SKM-1 (cell line): ENCODE measurements at regions not wholly inside any gene's neighbourhood (a gene's known extent, or its start where the extent isn't known, plus 50 kb on each side); places are given as distances from the start of the nearest gene placed in this dataset.

Experiments
- DNase-seq: peaks from one replicate; lab custom pipeline; 2025; ENCODE audit not compliant: unreplicated experiment; lab: John Stamatoyannopoulos, UW

DNA sequence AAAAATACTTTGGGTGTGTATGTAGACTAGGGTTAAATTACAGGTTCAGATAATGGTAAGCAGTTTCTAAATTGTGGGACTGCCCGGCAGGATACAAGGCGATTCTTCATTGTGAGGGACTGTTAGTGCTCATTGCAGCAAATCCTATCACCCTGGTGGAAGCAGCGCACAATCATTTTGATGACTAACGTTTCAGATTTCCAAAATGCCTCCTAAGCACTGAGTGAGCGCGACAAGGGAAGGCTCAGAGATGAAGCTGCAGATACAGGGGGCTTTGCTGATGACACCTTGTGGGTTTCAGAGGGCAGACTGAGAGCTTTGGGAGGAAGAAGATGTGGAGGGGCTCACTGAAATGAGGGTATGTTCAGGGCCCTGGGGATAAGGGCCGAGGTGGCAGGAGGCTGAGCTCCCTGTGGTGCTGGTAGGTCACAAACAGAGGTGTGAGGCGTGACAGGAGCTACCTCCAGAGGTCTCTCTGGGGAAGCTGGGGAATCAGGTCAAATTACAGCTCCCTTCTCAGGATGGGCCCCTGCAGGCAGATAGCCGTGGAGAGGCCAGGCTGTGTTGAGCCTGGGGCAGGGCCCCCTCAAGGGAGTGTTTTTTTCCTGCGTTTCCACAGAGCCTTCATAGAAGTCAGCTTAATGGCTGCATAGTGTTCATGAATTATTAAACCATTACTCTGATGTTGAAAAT, 84.5 kb upstream of the FYN start:
- no peak for DNase-seq

DNA sequence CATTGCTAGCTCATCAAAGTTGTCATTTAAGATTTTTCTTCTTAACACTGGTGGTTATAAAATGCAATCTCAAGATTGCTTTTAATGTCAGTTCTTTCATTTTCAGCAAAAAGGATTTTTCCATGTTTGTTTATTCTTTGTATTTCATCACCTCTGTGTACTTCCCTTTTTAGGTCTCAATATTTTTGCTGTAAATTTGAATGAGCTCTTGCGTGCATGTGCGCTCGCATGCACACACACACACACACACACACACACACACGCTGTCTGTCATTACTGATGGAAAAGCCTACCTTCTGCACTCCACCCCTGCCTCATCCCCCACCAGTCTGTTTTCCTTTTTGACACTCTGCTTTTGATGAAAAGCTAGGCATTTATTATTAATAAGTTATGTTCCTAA, 85.3 kb upstream of the FYN start:
- no peak for DNase-seq

GRCh38 chr6:111959766-111960165, 86.5 kb upstream of the FYN start:
- no peak for DNase-seq

GRCh38 chr6:111967131-111967530, 86.8 kb upstream of the CCN6 start:
- DNase-seq, result no peak

GRCh38 chr6:111970426-111970825, 83.5 kb upstream of the CCN6 start:
- DNase-seq, result peak; percentile 76

- no peak for DNase-seq
Observed at GRCh38 chr6:111971181-111971841, 82.6 kb upstream of the CCN6 start.

DNA sequence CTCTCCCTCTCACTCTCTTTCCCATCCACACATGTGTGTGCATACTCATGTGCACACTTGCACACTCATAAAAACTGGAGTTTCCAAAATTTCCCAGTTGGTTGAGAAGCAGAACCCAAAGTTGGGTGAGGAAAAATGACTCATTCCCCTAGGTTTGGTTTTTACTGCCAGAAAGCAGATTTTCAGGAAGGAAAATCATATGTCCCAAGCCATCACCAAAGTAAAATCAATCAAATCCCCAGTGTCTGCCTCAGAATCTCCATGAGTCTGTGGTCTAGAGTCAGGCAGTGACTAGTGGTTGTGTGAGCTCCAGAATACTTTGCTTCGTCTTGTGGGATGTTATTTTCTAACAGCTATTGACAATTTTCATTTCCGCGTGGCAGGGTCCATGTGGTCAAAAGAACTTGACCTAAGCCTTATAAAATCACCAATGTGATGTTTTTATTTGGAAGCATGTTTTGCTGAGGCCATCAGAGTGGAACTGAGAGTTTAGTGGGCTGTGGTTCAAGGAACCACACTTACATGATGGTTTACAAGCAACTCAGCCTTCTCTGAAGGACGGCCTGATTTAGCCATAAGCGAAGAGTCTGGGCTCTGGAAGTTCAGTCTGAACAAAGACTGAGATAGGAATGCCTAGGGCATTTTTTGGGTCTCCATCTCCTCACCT, 81.9 kb upstream of the CCN6 start:
- no peak for DNase-seq

- DNase-seq, result no peak
Observed at GRCh38 chr6:111972745-111973117, 81.2 kb upstream of the CCN6 start.

DNA sequence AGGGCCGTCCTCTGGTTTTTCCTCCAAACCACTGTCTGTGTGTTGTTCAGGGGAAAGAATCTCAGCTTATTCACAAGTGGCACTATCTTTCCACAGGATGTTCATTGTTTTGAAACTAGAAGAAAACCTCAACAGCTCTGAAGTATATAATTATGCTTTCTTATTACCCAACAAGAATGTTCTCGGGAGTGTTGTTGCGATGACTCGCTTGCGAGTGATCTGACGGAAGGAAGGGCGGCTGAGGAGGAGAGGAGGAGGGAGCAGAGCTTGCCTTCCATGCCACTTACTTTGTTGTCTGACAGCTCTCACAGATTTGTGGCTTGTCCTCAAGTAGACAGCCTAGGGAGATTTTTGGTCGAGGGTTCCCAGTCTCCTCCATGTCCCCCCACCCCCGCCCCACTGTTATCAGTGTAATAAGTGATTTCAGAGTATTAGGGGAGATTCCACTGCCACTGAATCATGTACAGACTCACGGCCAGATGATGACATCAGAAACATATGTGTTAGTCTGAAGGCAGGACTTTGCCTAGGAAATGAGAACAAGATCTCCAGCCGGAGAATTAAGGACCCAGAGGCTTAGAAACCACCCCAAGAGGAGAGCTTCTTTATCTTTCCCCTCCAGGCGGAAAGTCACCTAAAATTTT, 80.7 kb upstream of the CCN6 start:
- DNase-seq, result peak; percentile 9

GRCh38 chr6:111973927-111974639, 79.8 kb upstream of the CCN6 start:
- no peak for DNase-seq

GRCh38 chr6:111975466-111975865, 78.4 kb upstream of the CCN6 start:
- DNase-seq, result no peak

- DNase-seq, result no peak
Observed at GRCh38 chr6:111976139-111976538, 77.8 kb upstream of the CCN6 start.

- no peak for DNase-seq
Observed at GRCh38 chr6:111978532-111979149, 75.3 kb upstream of the CCN6 start.

GRCh38 chr6:111979633-111980032, 74.3 kb upstream of the CCN6 start:
- DNase-seq, result no peak

GRCh38 chr6:111980143-111980542, 73.8 kb upstream of the CCN6 start:
- DNase-seq, result no peak

DNA sequence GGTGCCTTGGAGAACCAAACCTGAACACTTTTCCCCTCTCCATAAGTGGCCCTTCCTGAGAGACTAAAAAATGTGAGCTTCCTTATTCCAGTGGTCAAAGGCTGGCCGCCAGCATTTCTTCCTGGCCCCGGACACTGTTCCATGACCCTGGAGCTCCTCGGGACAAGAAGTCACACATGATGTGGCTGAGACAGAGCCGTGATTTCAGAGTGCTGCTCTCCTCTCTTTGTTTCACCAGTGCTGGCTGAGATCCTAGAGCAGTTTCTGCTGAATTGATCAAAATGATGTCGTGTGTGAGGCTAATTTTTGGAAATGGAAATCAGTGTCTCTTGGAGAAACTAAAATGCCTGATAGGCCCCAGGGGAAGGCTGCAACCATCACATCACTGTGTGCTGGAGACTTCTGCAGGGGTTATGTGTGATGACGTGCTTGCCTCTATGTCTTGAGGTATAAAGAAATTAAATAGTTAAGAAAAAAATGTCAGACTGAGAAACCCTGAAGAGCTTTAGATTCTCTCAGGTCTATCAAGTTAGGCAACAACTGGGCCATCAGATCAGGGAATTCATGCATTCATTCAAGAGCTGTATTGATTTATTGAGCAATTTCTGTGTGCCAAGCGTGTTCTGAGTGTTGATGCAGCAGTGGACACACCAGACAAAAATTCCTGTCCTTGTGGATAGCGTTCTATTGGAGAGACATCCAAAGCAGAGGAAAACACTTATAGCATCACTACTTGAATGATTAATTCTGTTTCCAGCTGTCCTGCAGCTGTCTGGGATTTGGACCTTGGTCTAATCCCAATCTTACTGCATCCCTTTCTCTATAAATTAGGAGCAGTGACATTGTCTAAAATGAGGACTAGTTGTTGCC, 72.7 kb upstream of the CCN6 start:
- DNase-seq, result no peak

DNA sequence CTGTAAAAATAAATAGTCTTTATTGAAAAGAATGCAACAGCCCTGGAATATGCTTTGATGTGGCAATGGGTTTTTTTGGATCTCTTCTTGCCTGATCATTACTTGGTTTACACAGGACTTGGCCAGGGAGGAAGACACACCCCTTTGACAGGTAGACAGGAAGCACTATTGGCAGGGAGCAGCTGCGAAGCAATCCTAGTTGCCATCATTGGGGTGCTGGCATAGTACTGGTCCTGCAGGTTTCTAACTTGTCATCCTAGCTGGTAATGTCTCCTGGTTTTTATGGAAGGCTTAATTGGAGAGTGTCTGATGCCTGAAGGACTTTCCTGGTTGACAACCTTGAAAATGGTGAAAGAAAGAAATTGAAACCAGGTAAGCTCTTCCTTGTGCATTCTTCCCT, 71.2 kb upstream of the CCN6 start:
- no peak for DNase-seq

GRCh38 chr6:111983193-111983592, 70.7 kb upstream of the CCN6 start:
- DNase-seq, result no peak

DNA sequence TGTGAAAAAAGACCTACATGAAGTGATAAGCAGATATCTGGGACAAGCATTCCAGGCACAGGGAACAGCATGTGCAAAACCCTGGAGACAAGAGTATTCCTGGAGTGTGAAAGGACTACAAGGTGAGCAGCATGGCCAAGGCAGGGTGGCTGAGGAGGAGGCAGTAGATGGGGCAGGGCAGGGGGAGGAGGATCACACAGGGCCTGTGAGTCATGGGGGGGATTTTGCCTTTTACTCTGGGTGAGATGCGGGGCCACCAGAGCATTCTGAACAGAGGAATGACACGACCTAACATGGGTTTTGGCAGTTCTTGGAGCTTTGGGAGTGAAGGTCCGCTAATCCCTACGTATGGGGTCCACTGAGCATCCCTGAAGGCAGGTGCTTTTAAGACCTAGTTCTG, 69.8 kb upstream of the CCN6 start:
- DNase-seq, result no peak
